GM21619 (cell line): ENCODE measurements at regions not wholly inside any gene's neighbourhood (a gene's known extent, or its start where the extent isn't known, plus 50 kb on each side); places are given as distances from the start of the nearest gene placed in this dataset.

Experiments
- ATAC-seq: cut with Tn5 transposase; IDR thresholded peaks from one replicate; pipeline ENCODE4 v1.9.1; 2021; ENCODE audit not compliant: unreplicated experiment

DNA sequence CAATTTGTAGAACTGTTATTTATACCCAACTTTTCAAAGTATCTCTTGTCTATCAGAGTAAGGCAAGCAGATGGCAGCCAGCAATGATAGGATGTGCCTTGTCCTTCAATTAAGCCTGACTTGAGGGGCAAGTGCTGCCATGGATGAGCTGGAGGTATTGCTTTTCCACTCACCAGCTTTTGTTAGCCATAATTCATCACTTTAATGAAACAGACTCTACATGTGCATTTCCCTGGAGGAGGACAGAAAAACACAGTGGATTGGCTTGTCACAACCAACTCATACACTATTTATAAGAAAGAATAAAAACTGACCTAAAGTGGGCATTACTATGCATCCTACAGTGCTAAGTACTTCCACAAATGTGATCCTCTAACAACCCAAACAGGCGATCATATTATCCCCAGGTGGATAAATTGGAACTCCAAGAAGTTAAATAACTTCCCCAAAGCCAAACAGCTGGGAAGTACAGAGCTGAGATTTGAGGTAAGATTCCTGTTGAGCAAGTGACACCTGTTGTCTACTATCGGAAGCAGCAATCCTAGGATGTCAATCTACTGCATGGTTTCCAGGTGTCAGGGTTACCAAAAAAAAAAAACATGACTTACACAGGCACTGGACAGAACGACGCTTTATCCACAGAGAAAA is 73.9 kb upstream of the NRSN1 start:
- no peak for ATAC-seq

GRCh38 chr6:24052590-24052961 is 73.4 kb upstream of the NRSN1 start:
- no peak for ATAC-seq

DNA sequence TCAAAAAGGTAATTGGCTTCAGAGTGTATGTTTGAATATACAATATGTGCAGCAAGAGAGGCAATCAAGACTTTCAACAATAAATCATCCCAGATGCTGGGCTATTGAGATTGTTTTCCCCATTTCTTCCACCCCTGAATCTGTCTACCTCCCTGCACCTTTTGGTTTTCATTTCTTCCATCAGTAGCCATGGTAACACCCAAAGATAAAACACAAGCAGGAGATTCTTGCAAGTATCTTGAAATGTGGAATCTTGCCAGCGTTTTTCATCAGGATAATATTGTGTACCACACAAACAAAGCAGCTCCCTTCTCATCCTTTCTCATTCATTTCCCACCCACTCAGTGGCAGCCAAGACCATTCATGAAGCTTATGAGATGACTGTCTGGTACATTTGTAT is 73.0 kb upstream of the NRSN1 start:
- ATAC-seq, result no peak

DNA sequence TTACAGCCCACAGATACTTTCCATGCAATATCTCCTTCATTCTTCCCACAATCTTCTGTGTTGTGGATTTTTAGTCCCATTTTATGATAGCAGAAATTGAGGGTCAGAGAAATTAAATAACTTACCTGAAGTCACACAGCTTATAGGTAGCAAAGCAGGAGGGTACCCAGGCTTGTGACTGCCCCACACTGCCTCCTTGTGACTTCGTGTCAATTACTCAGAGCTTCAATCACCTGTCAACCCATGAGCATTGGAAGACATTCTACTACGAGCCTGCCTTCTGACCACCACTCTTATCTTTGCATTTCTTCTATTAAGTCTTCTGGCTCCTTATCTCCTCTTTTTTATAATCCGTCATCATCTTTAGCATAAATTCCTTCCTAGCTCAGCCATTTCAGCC is 71.6 kb upstream of the NRSN1 start:
- no peak for ATAC-seq

GRCh38 chr6:24056567-24056966 is 69.4 kb upstream of the NRSN1 start:
- ATAC-seq, result no peak

DNA sequence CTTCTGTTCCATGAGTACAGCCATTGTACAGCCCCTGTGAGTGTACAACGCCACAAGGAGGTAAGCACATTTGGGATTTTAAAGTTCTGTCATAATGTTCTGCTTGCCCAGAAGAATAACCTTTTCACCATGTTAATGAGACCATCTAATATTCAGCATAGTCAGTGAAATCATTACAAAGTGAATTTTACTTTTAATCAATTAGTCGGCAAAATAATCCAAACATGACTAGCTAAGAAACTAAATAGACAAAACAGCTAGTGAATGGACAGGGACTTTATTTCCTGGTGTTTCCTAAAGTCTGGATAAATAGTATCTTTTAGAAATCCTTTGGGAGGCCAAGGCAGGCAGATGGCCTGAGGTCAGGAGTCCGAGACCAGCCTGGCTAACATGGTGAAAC is 69.0 kb upstream of the NRSN1 start:
- ATAC-seq, result no peak

DNA sequence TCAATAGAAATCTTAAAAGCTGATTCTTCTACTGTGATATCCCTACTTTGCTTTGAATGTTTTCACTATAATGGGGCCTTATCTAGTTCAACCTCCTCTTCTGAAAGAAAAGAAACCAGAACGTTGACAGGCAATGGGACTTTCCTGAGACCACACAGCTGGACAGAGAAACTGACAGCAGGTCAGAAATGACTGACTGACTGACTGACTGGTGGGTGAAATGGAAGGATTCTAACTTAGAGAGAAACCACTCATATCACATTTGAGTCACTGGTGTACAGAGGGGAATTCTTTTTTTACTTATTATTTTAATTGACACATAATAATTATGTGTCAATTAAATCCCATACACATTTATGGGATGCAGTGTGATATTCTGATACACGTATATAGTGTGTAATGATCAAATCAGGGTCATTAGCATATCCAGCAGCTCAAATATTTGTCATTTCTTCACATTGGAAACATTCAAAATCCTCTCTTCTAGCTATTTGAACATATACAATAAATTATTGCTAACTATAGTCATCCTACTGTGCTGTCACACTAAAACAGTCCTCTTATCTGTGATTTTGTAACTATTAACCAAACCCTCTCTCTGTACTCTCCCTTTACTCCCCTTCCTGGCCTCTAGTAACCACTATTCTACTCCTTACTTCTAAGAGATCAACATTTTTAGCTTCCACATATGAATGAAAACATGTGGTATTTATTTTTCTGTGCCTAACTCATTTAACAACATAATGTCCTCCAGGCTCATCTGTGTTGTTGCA is 64.8 kb upstream of the NRSN1 start:
- ATAC-seq, result peak; percentile 94

DNA sequence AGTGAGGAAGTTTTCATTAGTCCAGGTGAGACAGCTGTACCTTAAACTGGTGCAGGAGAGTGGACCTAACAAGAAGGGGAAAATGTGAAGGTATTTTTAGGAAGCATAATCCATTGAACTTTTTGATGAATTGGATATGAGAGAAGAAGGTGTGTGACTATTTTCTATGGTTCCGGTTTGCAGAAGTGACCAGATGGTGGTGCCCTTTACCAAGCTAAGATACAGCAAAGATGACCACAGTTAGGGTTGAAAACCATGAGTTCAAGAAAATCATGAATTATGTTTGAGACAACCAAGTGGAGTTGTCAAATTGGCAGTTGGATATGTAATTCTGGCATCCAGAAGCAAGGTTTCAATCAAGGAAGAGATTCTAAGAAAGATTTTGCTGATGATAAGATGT is 61.9 kb upstream of the NRSN1 start:
- no peak for ATAC-seq

GRCh38 chr6:24064832-24065231 is 61.2 kb upstream of the NRSN1 start:
- ATAC-seq, result no peak

DNA sequence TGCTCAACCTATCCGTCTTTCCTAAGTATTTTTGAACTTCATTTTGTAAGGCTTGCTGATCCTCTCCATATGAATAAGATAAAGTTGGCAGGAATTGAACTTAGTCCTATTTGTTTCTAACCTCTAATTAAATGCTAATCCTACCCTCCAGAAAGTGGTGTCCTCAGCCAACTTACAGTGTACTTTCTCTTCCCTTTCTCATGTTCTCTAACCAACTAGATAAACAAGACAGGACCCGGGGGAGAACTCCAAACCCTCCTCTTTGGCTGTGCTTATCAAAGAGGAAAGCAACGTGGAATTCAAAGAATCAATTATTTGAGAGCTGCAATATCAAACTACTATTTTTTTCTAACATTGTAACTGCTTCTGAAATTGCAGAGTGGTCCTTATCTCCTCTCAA is 56.5 kb upstream of the NRSN1 start:
- ATAC-seq, result no peak

DNA sequence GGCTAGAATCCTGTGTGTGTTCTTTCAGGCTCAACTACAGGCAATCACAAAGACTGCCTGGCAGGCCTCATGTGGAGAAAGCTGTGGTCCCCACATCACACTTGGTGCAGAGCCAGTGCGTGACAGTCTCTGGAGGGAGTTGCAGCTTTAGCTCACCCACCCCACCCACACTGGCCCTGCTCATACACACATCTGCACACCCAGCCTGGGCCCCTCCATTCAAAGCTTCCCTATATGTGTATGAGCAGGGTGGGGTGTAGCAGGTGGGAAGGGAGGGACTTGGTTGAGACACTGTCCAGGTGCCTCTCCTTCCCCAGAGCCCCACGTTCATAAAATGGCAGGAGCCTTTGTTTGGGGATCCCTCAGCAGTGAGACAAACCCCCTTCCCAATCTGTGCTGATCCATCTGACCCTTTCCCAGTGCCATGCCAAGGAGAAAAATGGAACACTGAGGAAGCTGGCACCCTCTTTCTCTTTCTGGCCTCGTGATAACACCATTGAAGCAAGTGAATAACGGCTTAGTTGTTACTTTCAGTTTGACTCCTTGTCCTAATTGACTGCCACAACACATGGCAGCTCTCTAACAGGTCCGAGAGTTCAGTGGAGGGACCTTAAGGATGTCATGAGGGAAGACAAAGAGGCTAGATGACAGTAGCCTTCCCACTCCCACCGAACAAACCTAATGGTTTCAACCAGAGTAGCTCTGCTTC is 53.8 kb upstream of the NRSN1 start:
- no peak for ATAC-seq

DNA sequence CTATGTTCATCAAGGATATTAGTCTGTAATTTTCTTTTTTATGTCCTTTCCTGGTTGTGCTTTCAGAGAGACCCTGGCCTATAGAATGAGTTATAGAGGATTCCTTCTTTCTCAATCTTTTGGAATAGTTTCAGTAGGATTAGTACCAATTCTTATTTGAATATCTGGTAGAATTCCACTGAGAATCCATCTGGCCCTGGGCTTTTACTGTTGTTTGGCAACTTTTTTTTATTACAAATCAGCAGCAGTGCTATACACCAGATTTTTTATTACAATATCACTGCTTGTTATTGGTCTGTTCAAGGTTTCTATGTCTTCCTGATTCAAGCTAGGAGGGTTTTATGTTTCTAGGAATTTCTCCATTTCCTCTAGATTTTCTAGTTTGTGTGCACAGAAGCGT is 50.0 kb upstream of the NRSN1 start:
- no peak for ATAC-seq
